ENCODE measurements at regions not wholly inside any gene's neighbourhood (a gene's known extent, or its start where the extent isn't known, plus 50 kb on each side); places are given as distances from the start of the nearest gene placed in this dataset.

- H3K4me3 ChIP-seq (ENCODE audit: low read length), result no peak overlapping the region
- TF ChIP-seq, protein P1, sequence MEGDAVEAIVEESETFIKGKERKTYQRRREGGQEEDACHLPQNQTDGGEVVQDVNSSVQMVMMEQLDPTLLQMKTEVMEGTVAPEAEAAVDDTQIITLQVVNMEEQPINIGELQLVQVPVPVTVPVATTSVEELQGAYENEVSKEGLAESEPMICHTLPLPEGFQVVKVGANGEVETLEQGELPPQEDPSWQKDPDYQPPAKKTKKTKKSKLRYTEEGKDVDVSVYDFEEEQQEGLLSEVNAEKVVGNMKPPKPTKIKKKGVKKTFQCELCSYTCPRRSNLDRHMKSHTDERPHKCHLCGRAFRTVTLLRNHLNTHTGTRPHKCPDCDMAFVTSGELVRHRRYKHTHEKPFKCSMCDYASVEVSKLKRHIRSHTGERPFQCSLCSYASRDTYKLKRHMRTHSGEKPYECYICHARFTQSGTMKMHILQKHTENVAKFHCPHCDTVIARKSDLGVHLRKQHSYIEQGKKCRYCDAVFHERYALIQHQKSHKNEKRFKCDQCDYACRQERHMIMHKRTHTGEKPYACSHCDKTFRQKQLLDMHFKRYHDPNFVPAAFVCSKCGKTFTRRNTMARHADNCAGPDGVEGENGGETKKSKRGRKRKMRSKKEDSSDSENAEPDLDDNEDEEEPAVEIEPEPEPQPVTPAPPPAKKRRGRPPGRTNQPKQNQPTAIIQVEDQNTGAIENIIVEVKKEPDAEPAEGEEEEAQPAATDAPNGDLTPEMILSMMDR (conservative IDR thresholded peaks at IDR 0.05; ENCODE audit: low read length), result no peak
- DNase-seq (ENCODE audit: low read depth), result no peak
Measured at GRCh38 chr1:17885663-17886320, 130.7 kb downstream of the ACTL8 start.

DNA sequence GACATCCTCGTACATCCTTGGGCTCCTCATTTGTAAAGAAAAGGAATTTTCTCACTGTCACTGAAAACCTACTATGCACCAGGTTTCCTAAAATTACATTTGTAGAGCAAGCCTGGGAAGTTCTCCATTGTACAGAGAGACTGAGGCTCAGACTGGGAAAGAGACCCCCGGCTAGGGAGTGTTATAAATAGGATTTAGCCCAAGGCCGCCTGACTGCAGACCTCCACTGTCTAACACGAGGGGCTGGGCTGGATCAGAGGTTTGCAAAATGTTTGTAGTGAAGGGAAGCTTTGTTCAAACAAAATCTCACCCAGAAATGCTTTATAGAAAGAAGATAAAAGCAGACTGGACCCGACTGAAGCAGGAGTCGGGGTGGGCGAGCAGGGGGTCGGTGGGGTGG is 131.3 kb downstream of the ACTL8 start:
- no peak overlapping the region for H3K4me3 ChIP-seq (ENCODE audit: low read length)
- no peak for DNase-seq (ENCODE audit: low read depth)
- TF ChIP-seq, protein P1 (conservative IDR thresholded peaks at IDR 0.05; ENCODE audit: low read length), result no peak

DNA sequence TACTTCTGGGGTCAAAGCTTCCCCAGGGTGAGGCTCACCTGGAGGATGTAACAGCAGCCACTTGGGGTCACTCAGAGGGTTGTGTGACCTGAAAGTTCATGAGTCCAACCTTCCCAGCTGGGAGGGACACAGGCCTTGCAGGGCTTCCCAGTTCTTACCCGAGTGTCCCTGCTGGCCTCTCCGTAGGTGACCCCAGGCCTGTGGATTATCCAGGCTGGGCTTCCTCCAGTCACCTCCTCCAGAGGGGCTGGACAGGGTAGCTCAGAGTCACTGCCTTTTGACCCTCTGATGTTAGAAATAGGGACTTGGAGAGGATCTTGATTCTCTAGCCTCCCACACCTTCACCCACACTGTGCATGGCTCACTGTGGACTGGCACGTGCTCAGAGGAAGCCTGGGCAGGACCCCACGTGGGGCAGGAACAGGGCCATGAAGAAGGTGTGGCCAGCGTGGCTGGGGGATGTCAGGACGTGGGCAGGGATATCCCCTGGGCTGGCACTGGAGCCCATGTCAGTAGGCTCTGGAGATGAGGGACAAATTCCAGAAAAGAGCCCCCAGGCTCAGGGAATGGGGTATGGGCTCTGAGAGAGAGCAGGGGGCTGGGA is 131.8 kb downstream of the ACTL8 start:
- TF ChIP-seq, protein P1 (conservative IDR thresholded peaks at IDR 0.05; ENCODE audit: low read length), result no peak
- DNase-seq (ENCODE audit: low read depth), result no peak
- no peak overlapping the region for H3K4me3 ChIP-seq (ENCODE audit: low read length)

DNA sequence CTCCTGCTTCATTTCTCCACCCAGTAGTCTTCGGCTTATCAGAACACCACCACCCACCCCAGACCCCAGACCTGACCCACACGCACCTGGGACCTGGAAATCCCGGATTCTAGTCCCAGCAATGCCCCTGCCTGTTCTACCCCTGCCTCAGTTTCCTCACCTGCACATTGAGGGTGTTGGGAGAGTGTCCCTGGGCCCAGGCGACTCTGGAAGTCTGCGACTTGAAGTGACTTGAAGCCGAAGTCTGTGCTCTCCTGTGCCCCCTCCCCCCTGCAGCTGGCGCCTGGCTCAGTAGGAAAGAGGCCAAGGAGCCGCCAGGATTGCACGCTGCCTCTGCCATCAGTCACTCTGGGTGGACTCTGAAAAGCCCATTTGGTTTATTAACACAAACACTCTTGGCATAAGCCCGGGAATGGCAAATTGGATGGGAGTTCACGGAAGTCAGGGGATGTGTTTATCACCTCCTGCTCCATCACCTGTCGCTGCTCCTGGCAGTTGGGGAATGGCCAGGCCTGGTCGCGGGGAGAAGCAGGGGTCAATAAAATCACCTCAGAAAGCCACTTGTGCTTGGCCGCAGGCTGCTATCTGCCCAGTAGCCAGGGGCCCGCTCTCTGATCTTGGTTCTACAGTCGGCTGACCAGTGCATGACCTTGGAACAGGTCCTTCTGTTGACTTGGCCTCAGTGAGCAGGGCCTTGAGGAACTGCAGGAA is 132.7 kb downstream of the ACTL8 start:
- DNase-seq (ENCODE audit: low read depth), result no peak
- no peak overlapping the region for H3K4me3 ChIP-seq (ENCODE audit: low read length)
- TF ChIP-seq, protein P1 (conservative IDR thresholded peaks at IDR 0.05; ENCODE audit: low read length), result no peak

DNA sequence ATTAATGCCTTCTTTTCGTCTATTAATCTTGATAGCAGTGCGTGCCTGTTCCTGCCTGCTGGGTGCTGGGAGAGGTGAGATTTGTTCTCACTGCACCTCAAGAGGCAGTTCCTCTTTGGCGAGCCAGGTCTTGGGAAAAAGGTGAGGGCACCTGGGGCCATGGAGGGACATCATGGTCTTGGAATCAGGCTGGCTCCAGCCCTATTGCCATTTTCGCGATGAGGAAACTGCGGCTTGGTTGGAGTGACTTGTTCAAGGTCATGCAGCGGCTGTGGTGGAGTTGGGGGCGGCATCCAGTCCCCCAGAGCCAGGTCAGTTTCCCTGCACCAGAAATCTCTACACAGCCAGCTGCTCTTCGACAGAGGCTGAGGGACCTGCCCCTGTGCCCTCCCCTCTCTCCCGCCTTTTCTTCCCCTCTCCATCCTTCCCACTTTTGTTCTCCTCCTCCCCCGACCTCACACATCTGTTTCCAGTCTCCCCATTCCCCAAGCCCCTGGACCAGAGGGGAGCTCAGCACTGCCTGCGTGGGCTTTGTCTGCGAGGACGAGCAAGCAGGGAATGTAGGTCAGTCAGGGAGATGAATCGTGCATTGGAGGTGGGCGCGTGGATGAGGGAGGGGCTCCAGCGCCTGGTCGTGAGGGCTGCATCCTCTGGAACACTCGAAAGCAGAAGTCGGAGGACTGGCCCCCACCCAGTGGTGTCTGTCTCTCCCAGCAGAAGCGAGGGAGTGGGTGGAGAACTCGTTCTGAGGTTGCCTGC is 135.1 kb downstream of the ACTL8 start:
- H3K4me3 ChIP-seq (ENCODE audit: low read length), result no peak overlapping the region
- no peak for DNase-seq (ENCODE audit: low read depth)
- TF ChIP-seq, protein P1 (conservative IDR thresholded peaks at IDR 0.05; ENCODE audit: low read length), result no peak

GRCh38 chr1:17890815-17891191 is 135.7 kb downstream of the ACTL8 start:
- H3K4me3 ChIP-seq (ENCODE audit: low read length), result no peak overlapping the region
- no peak for DNase-seq (ENCODE audit: low read depth)
- TF ChIP-seq, protein P1 (conservative IDR thresholded peaks at IDR 0.05; ENCODE audit: low read length), result no peak
